ENCODE measurements at regions not wholly inside any gene's neighbourhood (a gene's known extent, or its start where the extent isn't known, plus 50 kb on each side); places are given as distances from the start of the nearest gene placed in this dataset.

DNA sequence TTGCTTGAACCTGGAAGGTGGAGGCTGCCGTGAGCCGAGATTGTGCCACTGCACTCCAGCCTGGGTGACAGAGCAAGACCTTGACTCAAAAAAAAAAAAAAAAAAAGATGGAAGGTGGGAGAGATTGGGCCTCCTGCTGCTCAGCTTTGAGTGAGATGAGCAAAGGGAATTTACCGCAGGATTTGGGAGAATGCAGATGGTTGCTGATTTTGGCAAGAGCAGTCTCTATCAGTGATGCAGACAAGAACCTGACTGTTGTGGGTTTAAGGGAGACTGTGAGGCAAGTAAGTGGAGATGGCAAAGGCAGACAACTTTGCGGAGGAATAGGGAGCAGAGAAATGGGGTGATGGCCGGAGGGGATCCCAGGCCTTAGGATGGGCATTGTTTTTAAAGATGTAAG is 1140.8 kb upstream of the AUTS2 start:
- TF ChIP-seq, protein P1, sequence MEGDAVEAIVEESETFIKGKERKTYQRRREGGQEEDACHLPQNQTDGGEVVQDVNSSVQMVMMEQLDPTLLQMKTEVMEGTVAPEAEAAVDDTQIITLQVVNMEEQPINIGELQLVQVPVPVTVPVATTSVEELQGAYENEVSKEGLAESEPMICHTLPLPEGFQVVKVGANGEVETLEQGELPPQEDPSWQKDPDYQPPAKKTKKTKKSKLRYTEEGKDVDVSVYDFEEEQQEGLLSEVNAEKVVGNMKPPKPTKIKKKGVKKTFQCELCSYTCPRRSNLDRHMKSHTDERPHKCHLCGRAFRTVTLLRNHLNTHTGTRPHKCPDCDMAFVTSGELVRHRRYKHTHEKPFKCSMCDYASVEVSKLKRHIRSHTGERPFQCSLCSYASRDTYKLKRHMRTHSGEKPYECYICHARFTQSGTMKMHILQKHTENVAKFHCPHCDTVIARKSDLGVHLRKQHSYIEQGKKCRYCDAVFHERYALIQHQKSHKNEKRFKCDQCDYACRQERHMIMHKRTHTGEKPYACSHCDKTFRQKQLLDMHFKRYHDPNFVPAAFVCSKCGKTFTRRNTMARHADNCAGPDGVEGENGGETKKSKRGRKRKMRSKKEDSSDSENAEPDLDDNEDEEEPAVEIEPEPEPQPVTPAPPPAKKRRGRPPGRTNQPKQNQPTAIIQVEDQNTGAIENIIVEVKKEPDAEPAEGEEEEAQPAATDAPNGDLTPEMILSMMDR (IDR thresholded peaks at IDR 0.05; ENCODE audit: low read depth, low read length, poor library complexity, severe bottlenecking): no peak
- no peak for TF ChIP-seq EZH2phosphoT487 (IDR thresholded peaks at IDR 0.05; ENCODE audit: borderline replicate concordance, low read length)

Measured in DOHH2 (cell line).